AG09319 (cell line): ENCODE measurements at regions not wholly inside any gene's neighbourhood (a gene's known extent, or its start where the extent isn't known, plus 50 kb on each side); places are given as distances from the start of the nearest gene placed in this dataset.
"Not testable (repeated sequence)": the region's sequence is repeated elsewhere in the genome, so short reads cannot be mapped to it uniquely, and the experiment has no call there.

ENCODE experiments used
- DNase-seq: peaks from one replicate; pipeline ENCODE4 v3.0.0-alpha.2; 2010; ENCODE audit warnings: low read depth; ENCODE audit errors: extremely low read depth
- TF ChIP-seq, protein P1 (sequence below): IDR thresholded peaks from 2 replicates; pipeline ENCODE4 v1.5.1; 2011; ENCODE audit warnings: low read depth, mild to moderate bottlenecking, inconsistent platforms, low read length, moderate library complexity

DNA sequence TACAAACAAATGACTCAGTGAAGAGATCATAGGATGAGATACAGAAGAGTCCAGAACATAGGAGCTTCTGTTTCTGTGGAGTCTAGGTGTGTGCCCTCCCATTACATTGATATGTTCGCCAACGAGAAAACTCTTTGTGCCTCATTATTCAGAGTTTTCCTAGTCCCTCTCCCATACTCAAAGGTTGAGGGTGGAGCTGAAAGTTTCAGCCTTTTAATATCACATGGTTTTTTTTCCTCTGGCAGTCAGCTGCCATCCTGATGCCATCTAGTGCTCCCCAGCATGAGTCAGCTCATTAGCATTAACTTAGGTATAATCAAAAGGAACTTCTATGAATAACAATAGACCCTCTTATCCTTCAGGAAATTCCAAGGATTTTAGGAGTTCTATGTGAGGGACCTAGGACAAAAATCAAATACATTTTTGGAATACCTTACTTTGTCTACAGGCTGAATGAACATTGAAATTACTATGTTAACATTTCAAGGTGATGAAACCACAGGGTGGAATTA is 559.6 kb upstream of the AMOT start:
- DNase-seq = no peak

DNA sequence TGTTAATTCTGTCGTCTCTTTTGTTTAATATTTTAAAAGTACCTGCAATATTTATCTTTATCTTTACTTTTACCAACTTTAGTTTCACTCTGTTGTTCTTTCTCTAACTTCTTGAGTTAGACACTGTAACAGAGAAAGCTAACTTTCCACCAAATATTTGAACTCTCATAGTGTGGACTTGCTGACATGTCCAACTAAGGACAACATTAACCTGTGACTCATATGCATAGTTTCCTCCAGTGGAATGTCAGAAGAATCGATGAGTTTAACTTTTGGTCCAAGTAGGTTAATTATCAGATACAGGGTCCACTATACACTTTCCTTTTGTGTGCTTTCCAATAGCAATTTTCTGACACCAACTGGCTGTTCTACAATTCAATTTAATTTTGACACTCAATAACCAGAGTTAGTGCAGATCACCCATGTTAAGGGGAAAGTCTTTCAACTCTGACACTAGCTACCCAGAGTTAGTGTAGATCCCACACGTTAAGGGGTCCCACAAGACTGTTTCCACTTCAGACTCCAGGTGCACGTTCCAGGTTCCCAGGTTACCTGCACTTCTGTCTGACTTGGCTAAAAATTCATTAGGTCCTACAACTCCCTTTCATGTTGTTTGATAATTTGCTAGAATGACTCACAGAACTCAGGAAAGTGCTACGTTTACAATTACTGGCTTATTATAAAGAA is 559.0 kb upstream of the AMOT start:
- no peak for DNase-seq
- TF ChIP-seq, protein P1, sequence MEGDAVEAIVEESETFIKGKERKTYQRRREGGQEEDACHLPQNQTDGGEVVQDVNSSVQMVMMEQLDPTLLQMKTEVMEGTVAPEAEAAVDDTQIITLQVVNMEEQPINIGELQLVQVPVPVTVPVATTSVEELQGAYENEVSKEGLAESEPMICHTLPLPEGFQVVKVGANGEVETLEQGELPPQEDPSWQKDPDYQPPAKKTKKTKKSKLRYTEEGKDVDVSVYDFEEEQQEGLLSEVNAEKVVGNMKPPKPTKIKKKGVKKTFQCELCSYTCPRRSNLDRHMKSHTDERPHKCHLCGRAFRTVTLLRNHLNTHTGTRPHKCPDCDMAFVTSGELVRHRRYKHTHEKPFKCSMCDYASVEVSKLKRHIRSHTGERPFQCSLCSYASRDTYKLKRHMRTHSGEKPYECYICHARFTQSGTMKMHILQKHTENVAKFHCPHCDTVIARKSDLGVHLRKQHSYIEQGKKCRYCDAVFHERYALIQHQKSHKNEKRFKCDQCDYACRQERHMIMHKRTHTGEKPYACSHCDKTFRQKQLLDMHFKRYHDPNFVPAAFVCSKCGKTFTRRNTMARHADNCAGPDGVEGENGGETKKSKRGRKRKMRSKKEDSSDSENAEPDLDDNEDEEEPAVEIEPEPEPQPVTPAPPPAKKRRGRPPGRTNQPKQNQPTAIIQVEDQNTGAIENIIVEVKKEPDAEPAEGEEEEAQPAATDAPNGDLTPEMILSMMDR = no peak

More for the DNA sequence above, 559.6 kb upstream of the AMOT start:
- TF ChIP-seq, protein P1 = no peak

DNA sequence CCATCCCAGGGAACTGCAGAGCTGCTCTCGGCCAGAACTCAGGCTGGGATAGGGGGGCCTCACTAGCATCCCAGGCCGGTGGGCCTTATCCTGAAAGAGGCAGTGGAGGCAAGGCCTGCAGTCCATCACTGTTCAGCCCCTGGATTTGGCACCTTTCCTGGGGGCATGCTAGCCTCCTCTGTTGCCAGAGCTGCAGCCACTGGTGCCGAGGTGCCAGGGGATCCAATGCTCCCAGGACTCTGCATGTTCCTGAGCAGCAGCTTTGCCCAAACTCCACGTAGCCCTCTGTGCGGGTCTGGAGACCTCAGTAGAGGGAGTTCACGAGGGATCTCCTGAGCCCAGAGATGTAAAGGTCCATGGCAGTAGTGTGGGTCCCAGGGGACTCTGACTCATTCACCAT is 551.7 kb upstream of the AMOT start:
- TF ChIP-seq, protein P1 = no peak
- DNase-seq = no peak

DNA sequence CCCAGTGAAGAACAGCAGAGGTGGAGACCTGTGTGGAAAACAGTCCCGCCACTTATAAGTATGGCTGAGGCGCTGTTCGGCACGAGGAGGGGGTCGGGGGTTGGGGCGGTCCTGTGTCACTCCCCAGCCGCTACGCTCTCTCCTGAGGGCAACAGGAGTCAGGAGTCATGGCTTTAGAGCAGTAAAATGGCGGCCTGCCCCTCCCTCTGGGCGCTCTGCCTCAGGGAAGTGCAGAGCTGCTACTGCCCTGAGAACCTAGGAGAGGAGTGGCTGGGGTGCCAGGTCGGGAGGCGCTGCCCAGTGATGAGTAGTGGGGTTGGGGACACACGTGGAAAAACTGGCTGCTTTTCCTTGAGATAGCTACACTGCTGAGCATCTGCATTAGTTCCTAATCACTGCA is 551.2 kb upstream of the AMOT start:
- TF ChIP-seq, protein P1 = no peak
- no peak for DNase-seq

DNA sequence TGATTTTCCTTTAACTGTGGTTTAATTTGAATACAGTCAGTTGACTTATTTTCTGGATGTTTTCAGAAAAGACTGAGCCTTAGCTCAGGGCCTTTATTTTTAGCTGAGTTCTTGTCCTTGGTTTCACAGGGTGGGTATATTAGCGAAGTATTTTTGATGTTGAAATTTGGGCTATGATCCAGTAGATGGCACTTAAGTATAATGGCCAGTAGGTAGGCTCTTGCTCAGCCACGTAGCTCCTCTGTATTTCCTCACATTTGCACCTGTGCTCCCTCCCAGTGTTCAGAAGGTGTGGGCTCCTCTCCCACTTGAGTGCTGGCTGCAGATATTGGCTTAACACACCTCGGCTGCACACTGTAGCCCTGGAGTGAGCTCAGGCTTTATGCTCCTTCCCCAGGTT is 549.9 kb upstream of the AMOT start:
- TF ChIP-seq, protein P1 = no peak
- DNase-seq = no peak

DNA sequence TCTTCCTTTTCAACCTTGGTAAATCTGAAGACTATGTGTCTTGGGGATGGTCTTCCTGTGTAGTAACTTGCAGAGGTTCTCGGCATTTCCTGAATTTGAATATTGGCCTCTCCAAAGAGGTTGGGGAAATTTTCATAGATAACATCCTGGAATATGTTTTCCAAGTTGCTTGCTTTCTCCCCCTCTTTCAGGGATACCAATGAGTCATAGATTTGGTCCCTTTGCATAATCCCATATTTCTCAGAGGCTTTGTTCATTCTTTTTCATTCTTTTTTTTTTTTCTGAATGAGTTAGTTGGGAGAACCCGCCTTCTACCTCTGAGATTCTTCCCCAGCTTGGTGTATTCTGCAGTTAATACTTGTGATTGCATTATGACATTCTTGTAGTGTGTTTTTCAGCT is 549.2 kb upstream of the AMOT start:
- no peak for DNase-seq
- TF ChIP-seq, protein P1 = no peak

DNA sequence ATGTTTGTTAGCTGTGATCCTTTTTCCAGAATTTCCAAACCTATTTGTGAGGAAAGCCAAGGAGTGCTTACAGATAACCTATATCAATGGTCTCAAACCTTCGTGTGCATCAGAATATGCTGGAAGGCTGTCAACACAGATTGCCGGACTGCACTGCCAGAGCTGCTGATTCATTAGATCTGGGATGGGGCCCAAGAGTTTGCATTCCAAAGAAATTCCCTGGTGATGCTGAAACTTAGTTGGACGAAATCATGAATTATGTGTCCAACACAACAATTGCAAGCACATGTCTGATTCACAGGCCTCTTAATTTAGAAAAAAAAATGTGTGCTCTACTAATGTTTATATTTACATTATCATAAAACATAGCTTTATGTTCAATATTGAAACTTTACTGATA is 544.0 kb upstream of the AMOT start:
- TF ChIP-seq, protein P1 = no peak

DNA sequence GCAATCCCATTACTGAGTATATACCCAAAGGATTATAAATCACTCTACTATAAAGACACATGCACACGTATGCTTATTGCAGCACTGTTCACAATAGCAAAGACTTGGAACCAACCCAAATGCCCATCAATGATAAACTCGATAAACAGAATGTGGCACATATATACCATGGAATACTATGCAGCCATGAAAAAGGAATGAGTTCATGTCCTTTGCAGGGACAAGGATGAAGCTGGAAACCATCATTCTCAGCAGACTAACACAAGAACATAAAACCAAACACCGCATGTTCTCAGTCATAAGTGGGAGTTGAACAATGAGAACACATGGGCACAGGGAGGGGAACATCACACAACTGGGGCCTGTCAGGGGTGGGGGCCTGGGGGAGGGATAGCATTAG is 532.8 kb upstream of the AMOT start:
- not testable (repeated sequence) for DNase-seq

More for the DNA sequence above, 544.0 kb upstream of the AMOT start:
- peak; percentile 61 for DNase-seq
